ENCODE measurements at regions not wholly inside any gene's neighbourhood (a gene's known extent, or its start where the extent isn't known, plus 50 kb on each side); places are given as distances from the start of the nearest gene placed in this dataset.

DNA sequence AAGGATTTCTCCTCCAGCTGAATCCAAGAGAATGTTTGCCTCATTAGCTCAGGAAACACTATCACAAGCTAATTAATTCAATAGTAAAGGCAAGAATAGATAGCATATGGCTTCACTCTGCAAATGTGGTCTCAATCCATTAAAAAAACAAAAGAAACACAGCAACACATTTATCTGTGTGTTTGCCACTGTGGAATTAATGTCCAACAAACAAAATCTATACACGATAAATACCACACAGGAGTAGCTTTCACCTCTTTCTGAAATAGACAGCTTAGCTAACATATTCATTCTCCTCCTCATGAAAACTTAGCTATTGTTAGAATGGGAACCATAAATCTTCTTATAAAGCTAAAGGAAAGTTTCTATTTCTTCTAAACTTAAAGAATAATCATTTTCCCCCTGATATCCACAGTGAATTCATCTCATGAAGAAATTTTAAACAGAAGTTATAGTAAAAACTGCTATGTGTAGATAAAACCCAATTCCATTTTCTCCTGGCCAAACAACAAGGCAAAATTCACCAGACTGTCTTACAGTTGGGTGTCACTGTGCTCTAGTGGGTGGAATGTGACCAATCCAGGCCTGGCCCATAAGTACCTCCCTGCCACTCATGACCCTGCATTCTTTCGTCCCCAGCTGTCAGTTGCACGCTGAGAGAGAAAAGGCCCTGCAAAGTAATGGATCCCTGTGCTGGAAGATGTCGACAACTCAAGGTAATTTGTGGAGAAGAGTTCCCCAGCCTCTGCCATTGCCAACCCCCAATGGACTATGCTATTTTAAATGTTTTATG is 92.9 kb upstream of the NRSN1 start:
- DNase-seq: no peak
- intact Hi-C loops (cut with DNase I): no loop called here

GRCh38 chr6:24043848-24044247 is 82.2 kb upstream of the NRSN1 start:
- no peaks in the 10 kb centered on the region for H3K36me3 ChIP-seq
- no peaks in the 10 kb centered on the region for H3K27me3 ChIP-seq
- H3K27ac ChIP-seq: no peak overlapping the region
- peaks cover 0 to 6% (median 0%) of the 10 kb centered on the region in 4 donors for H3K9me3 ChIP-seq
- intact Hi-C loops (cut with DNase I): no loop called here
- H3K4me1 ChIP-seq: no peaks in the 10 kb centered on the region
- no peak overlapping the region for H3K4me3 ChIP-seq
- TF ChIP-seq POLR2A (IDR thresholded peaks at IDR 0.05) (no peak), EP300 (IDR thresholded peaks at IDR 0.05) (no peak), CTCF (IDR thresholded peaks at IDR 0.05) (no peak), POLR2AphosphoS5 (IDR thresholded peaks at IDR 0.05) (no peak)
- DNase-seq: no peak
- WGBS, 2 donors: 93 to 94% methylated on average over 2 of the region's 2 CpGs

More for the DNA sequence above, 92.9 kb upstream of the NRSN1 start:
- Histone ChIP-seq H3K9me3 (peaks cover 0 to under 1% (median 0%) of the 10 kb centered on the region in 4 donors), H3K4me1 (peaks cover 0 to 4% (median 0%) of the 10 kb centered on the region in 4 donors), H3K27ac (no peak overlapping the region), H3K36me3 (no peaks in the 10 kb centered on the region), H3K27me3 (no peaks in the 10 kb centered on the region), H3K4me3 (no peak overlapping the region)
- WGBS, 2 donors: 71 to 73% methylated on average over 4 of the region's 4 CpGs
- no peak for TF ChIP-seq POLR2A (IDR thresholded peaks at IDR 0.05)
- TF ChIP-seq POLR2AphosphoS5 (IDR thresholded peaks at IDR 0.05): no peak
- TF ChIP-seq CTCF (IDR thresholded peaks at IDR 0.05): no peak
- no peak for TF ChIP-seq EP300 (IDR thresholded peaks at IDR 0.05)

- intact Hi-C loops (cut with DNase I): no loop called here
- DNase-seq: no peak
- no peak overlapping the region for H3K27ac ChIP-seq
- H3K9me3 ChIP-seq: no peaks in the 10 kb centered on the region
- no peaks in the 10 kb centered on the region for H3K36me3 ChIP-seq
- TF ChIP-seq POLR2AphosphoS5 (IDR thresholded peaks at IDR 0.05) (no peak), EP300 (IDR thresholded peaks at IDR 0.05) (no peak)
- no peaks in the 10 kb centered on the region for H3K4me1 ChIP-seq
- H3K27me3 ChIP-seq: no peaks in the 10 kb centered on the region
- 33 to 82% methylated on average over 4 of the region's 4 CpGs for WGBS, 2 donors
- H3K4me3 ChIP-seq: no peak overlapping the region
These were observed 73.9 kb upstream of the NRSN1 start for GRCh38 chr6:24051942-24052589.

- 53 to 85% methylated on average over 4 of the region's 4 CpGs for WGBS, 2 donors
These were observed 73.4 kb upstream of the NRSN1 start for GRCh38 chr6:24052590-24052961.

More at GRCh38 chr6:24052590-24052961, 73.4 kb upstream of the NRSN1 start:
- H3K36me3 ChIP-seq: no peaks in the 10 kb centered on the region
- H3K27ac ChIP-seq: no peak overlapping the region
- DNase-seq: no peak
- H3K9me3 ChIP-seq: no peaks in the 10 kb centered on the region
- no peaks in the 10 kb centered on the region for H3K27me3 ChIP-seq
- no peak overlapping the region for H3K4me3 ChIP-seq
- intact Hi-C loops (cut with DNase I): no loop called here
- H3K4me1 ChIP-seq: no peaks in the 10 kb centered on the region
- TF ChIP-seq POLR2A (IDR thresholded peaks at IDR 0.05) (no peak), EP300 (IDR thresholded peaks at IDR 0.05) (no peak), POLR2AphosphoS5 (IDR thresholded peaks at IDR 0.05) (no peak), CTCF (IDR thresholded peaks at IDR 0.05) (no peak)

All from sigmoid colon (tissue), 6 donors.